PC-9 (cell line): ENCODE measurements at regions not wholly inside any gene's neighbourhood (a gene's known extent, or its start where the extent isn't known, plus 50 kb on each side); places are given as distances from the start of the nearest gene placed in this dataset.

Experiments used
- CTCF ChIP-seq: fragments of 200-600 bp; sonication (generic); conservative IDR thresholded peaks from 2 replicates; pipeline ENCODE4 v1.6.1; 2017; ENCODE audit warnings: mixed run types, antibody characterized with exemption, mild to moderate bottlenecking, moderate library complexity
- EZH2 ChIP-seq: fragments of 200-600 bp; sonication (generic); IDR thresholded peaks from 2 replicates; pipeline ENCODE4 v1.8.0; 2017; ENCODE audit warnings: antibody characterized with exemption, low read depth

GRCh38 chr5:122599000-122599399 lies 175.9 kb upstream of the SNX2 start:
- TF ChIP-seq CTCF (no peak), EZH2 (no peak)
